Ishikawa (cell line): ENCODE measurements at regions not wholly inside any gene's neighbourhood (a gene's known extent, or its start where the extent isn't known, plus 50 kb on each side); places are given as distances from the start of the nearest gene placed in this dataset.

Experiments used
- CEBPB ChIP-seq: IDR thresholded peaks from 2 replicates; pipeline ENCODE4 v1.6.1; 2012
- CREB1 ChIP-seq: IDR thresholded peaks from 2 replicates; pipeline ENCODE4 v1.6.1; 2012; ENCODE audit warnings: low read depth
- EGR1 ChIP-seq: IDR thresholded peaks from 2 replicates; pipeline ENCODE4 v1.6.1; 2012
- EP300 ChIP-seq: IDR thresholded peaks from 2 replicates; pipeline ENCODE4 v1.6.1; 2012; ENCODE audit warnings: borderline replicate concordance
- FOXM1 ChIP-seq: IDR thresholded peaks from 2 replicates; pipeline ENCODE4 v1.6.1; 2012; ENCODE audit warnings: low read depth, borderline replicate concordance
- MAX ChIP-seq: IDR thresholded peaks from 2 replicates; pipeline ENCODE4 v1.6.1; 2012
- NFIC ChIP-seq: IDR thresholded peaks from 2 replicates; pipeline ENCODE4 v1.6.1; 2012
- RAD21 ChIP-seq: IDR thresholded peaks from 2 replicates; pipeline ENCODE4 v1.6.1; 2012; ENCODE audit warnings: low read depth
- REST ChIP-seq: IDR thresholded peaks from 2 replicates; pipeline ENCODE4 v1.6.1; 2012; ENCODE audit warnings: low read depth, mild to moderate bottlenecking
- TAF1 ChIP-seq: IDR thresholded peaks from 2 replicates; pipeline ENCODE4 v1.6.1; 2012; ENCODE audit warnings: low read depth, mild to moderate bottlenecking
- TCF12 ChIP-seq: IDR thresholded peaks from 2 replicates; pipeline ENCODE4 v1.6.1; 2012; ENCODE audit warnings: low read depth
- TEAD4 ChIP-seq: IDR thresholded peaks from 2 replicates; pipeline ENCODE4 v1.6.1; 2012
- YY1 ChIP-seq: IDR thresholded peaks from 2 replicates; pipeline ENCODE4 v1.6.1; 2012; ENCODE audit warnings: low read depth
- ZBTB7A ChIP-seq: IDR thresholded peaks from 2 replicates; pipeline ENCODE4 v1.6.1; 2012; ENCODE audit warnings: low read depth
- TF ChIP-seq, protein P1 (sequence below): IDR thresholded peaks from 2 replicates; pipeline ENCODE4 v1.6.1; 2012

- TF ChIP-seq ZBTB7A: no peak
Observed at GRCh38 chr5:166899343-166899742, 1392.1 kb upstream of the WWC1 start.

- TF ChIP-seq TAF1 (no peak), EP300 (no peak), CEBPB (no peak), REST (no peak), CREB1 (no peak), MAX (no peak), RAD21 (no peak), ZBTB7A (no peak), TCF12 (no peak), FOXM1 (no peak), YY1 (no peak)
- TF ChIP-seq, protein P1, sequence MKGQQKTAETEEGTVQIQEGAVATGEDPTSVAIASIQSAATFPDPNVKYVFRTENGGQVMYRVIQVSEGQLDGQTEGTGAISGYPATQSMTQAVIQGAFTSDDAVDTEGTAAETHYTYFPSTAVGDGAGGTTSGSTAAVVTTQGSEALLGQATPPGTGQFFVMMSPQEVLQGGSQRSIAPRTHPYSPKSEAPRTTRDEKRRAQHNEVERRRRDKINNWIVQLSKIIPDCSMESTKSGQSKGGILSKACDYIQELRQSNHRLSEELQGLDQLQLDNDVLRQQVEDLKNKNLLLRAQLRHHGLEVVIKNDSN: no peak
Observed at GRCh38 chr5:166904571-166904970, 1386.9 kb upstream of the WWC1 start.

GRCh38 chr5:166906991-166907713 lies 1384.3 kb upstream of the WWC1 start:
- TF ChIP-seq CREB1 (no peak), EP300 (no peak), ZBTB7A (no peak), EGR1 (no peak), REST (no peak), YY1 (no peak), RAD21 (no peak), TCF12 (no peak), TAF1 (no peak), CEBPB (no peak), FOXM1 (no peak), MAX (no peak), NFIC (no peak), TEAD4 (no peak)
- TF ChIP-seq, protein P1: no peak

DNA sequence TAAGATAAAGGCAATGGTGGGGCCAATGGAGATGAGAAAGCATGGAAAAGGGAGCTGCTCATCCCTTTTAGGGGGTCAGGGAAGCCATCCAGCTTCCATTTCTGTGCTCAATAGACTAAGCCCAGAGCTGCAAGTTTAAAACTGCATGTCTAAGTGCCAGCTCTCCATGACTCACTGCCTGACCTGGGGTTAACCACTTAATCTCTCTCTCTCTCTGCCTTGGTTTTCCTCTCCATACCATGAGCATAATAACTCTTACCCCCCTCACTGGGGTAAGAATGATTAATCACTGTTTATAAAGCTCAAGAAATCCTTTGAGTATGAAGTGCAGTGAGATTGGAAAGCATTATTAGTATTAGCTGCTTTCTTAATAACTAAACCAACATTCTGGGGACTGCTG lies 1382.4 kb upstream of the WWC1 start:
- no peak for TF ChIP-seq CEBPB
- TF ChIP-seq RAD21: no peak
- TF ChIP-seq, protein P1: no peak
- TF ChIP-seq YY1: no peak
- TF ChIP-seq REST: no peak

- TF ChIP-seq MAX (no peak), FOXM1 (no peak), ZBTB7A (no peak)
Observed at GRCh38 chr5:166909926-166910325, 1381.5 kb upstream of the WWC1 start.
